ENCODE measurements at regions not wholly inside any gene's neighbourhood (a gene's known extent, or its start where the extent isn't known, plus 50 kb on each side); places are given as distances from the start of the nearest gene placed in this dataset.
"Not testable (repeated sequence)": the region's sequence is repeated elsewhere in the genome, so short reads cannot be mapped to it uniquely, and the experiment has no call there.

DNA sequence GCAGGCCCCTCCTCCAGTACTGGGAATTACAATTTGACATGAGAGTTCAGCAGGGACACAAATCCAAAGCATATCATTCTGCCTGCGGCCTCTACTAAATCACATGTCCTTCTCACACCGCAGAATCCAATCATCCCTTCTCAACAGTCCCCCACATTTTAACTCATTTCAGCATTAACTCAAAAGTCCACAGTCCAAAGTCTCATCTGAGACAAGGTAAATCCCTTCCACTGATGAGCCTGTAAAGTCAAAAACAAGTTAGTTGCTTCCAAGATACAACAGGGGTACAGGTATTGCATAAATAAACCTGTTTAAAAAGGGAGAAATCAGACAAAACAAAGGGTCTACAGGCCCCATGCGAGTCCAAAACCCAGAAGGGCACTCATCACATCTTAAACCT is 64.0 kb downstream of the EBNA1BP2 start:
- DNase-seq (ENCODE audit: low read depth in 2 of 2) = no peak

DNA sequence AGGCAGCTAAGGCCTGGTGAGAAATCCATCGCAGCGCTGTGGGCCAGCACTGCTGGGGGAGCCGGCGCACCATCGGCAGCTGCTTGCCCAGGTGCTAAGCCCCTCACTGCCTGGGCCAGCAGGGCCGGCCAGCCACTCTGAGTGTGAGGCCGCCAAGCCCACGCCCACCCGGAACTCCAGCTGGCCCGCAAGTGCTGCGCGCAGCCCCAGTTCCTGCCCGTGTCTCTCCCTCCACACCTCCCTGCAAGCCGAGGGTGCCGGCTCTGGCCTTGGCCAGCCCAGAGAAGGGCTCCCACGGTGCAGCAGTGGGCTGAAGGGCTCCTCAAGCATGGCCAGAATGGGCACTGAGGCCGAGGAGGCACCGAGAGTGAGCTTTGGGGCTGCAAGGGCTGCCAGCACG is 64.4 kb downstream of the EBNA1BP2 start:
- DNase-seq (ENCODE audit: low read depth in 2 of 2) = no peak

DNA sequence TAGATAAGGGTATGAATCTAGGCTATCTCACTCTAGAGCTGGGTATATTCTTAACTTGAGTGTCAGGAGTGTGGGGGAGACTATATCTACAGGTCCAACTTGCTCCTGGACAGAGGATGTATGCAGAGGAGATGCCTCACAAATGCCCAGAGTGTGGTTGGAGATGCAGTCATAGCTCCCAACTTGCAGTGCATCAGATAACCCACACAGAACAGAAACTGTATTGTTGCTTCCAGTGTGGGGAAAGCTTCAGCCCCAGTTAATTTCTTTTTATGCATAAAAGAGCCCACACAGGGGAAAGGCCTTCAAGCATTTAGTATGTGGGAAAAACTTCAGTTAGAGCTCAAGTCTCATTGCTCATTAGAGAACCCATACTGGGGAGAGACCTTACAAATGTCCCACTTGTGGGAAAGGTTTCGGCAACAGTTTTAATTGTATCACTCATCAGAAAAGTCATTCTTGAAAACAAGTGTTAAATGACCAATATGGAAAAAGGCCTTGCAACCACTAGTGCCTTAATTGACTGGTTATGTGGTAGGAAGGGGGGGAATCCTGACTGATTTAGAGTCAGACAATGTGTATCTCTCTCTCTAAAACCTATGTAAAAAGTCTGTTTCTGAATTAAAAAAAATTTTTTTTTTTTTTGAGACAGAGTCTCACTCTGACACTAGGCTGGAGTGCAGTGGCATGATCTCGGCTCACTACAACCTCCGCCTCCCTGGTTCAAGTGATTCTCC is 67.9 kb downstream of the EBNA1BP2 start:
- DNase-seq (ENCODE audit: low read depth in 2 of 2) = no peak

DNA sequence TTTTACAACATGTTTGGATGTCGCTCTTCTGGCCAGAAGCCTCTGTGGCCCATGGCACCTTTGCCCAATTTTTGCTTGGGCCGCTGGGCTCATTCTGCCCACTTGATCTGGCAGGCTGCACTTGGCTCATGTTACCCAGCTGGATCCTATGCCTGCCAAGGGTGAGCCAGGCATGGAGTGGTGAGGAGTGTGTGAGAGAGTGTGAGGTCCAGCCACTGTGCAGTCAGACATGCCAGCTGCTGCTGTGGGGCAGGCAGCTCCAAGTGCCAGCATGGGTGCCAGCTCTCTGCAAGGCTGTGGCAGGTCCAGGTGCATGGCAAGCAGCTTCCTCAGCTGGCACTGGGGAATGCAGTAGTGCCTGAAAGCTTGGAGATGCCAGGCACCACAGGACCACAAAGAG is 71.0 kb downstream of the EBNA1BP2 start:
- no peak for DNase-seq (ENCODE audit: low read depth in 2 of 2)

DNA sequence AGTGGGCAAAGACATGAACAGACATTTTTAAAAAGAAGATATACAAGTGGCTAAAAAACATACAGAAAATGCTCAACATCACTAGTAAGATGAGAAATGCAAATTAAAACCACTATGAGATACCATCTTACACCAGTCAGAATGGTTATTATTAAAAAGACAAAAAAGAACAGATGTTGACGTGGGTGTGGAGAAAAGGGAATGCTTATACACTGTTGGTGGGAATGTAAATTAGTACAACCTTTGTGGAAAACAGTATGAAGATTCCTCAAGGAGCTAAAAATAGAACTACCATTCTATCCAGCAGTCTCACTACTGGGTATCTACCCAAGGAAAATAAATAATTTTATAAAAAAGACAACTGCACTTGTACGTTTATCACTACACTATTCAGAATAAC is 73.9 kb downstream of the EBNA1BP2 start:
- DNase-seq (ENCODE audit: low read depth in 2 of 2) = no peak

DNA sequence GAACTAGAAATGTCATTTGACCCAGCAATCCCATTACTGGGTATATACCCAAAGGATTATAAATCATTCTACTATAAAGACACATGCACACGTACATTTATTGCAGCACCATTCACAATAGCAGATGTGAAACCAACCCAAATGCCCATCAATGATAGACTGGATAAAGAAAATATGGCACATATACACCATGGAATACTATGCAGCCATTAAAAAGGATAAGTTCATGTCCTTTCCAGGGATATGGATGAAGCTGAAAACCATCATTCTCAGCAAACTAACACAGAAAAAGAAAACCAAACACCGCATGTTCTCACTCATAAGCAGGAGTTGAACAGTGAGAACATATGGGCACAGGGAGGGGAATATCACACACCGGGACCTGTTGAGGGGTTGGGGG is 75.6 kb downstream of the EBNA1BP2 start:
- DNase-seq (ENCODE audit: low read depth in 2 of 2) = not testable (repeated sequence)

DNA sequence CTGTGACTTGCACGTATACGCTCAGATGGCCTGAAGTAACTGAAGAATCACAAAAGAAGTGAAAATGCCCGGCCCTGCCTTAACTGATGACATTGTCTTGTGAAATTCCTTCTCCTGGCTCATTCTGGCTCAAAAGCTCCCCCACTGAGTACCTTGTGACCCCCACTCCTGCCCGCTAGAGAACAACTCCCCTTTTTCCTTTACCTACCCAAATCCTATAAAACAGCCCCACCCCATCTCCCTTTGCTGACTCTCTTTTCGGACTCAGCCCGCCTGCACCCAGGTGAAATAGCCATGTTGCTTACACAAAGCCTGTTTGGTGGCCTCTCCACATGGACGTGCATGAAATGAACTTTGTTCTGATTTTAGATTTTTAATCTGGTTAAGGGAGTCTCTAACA is 81.3 kb downstream of the EBNA1BP2 start:
- DNase-seq (ENCODE audit: low read depth in 2 of 2) = not testable (repeated sequence)

DNA sequence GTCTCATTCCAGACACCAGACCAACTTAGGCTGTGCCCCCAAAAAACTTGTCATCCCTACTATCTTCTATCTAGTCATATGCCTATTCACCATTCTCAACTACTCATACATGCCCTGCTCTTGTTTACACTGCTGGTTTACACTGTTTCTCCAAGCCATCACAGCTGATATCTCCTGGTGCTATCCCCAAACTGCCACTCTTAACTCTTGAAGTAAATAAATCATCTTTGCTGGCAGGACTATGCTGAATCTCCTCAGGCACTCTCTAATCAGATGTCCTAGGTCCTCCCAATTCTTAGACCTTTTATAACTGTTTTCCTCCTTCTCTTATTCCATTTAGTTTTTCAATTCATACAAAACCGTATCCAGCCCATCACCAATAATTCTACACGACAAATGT is 81.9 kb downstream of the EBNA1BP2 start:
- not testable (repeated sequence) for DNase-seq (ENCODE audit: low read depth in 2 of 2)

DNA sequence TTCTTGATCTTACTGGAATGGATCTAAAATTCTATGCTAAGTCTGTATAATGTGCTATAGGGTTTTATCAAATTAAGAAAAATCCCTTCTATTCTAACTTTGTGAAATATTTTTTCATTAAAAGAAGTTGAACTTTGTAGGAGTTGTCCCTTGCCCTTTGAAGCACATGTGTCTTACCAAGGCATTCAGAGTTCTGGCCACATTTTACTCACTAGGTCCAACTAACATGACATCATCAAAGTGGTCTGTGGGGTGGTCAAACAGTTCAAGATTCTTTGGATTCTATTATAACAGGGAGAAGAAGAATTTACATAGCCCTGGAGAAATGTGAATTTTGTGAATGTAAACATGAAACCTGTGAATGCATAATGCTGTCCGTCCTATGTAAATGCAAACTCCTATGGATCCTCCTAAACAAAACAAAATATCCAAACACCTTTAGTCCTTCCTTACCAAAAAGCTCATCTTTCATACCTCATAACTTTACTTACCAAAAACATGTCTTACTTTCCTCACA is 88.7 kb downstream of the EBNA1BP2 start:
- DNase-seq (ENCODE audit: low read depth in 2 of 2) = no peak

DNA sequence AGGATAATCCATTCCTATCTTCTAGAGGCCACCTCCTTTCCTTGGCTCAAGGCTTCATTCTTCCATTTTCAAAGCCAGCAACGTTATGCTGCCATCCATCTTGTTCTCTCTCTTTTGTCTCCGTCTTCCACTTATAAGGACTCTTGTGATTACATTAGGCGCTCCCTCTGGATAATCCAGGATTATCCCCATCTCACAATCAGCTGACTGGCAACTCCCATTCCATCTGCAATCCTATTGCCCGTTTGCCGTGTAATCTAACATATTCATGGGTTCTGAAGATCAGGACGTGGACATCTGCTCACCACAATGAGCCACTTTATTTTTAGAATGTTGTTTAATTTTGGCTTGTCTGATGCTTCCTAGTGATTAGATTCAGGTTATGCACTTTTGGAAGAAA is 89.3 kb downstream of the EBNA1BP2 start:
- no peak for DNase-seq (ENCODE audit: low read depth in 2 of 2)

DNA sequence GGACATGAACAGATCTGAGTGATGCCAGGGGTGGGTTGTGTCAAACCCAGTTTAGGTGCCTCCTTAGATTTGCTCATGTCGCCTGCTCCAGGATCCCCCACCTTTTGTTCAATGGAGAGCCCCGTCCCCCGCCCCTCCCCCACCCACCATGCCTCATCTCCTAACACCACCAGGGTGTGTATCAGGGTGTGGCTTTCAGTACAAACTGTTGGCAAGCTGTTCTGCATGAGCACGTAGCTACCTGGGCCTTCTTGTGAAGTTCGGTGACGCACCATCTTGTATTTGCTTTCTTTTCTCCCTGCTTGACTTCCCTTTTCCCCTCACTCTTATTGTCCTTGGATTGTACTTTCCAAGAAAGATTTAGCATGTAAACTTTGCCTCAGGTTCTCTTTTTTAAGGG is 94.8 kb downstream of the EBNA1BP2 start:
- no peak for DNase-seq (ENCODE audit: low read depth in 2 of 2)

DNA sequence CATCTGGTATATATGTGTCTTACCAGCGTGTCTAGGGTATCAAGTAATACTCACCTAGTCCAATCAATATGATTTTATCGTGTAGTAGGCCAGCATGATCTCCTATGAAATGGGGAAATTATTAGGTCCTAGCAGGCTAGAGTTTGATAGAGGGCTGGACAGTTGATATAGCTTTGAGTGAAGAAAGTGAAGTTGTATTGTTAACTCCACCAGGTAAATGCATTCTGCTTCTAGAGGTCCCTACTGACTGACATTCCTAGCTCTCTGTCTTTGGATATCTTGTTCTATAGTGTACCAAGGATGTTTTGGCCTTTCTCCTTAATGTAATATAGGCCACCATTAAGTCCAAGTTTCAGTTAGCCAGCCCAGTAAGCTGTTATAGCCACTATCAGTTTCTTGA is 97.4 kb downstream of the EBNA1BP2 start:
- DNase-seq (ENCODE audit: low read depth in 2 of 2) = no peak

DNA sequence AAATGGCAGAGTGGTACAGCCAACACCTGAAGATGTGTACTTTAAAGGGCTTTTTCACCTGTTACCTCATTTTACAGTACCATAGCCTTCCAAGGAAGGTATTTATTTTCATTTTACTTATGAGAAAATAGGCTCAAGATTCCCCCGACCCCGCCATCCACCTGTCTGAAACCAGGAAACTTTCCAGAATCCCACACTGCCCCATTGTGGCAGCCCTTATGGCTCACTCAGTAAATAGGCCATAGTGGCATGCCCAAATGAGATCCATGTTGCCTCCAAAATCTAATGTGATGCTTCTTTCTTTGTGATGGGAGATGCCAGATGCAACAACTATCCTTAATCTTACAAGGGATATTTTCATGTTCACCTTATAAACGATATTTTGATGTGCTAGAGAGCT is 97.8 kb downstream of the EBNA1BP2 start:
- no peak for DNase-seq (ENCODE audit: low read depth in 2 of 2)

DNA sequence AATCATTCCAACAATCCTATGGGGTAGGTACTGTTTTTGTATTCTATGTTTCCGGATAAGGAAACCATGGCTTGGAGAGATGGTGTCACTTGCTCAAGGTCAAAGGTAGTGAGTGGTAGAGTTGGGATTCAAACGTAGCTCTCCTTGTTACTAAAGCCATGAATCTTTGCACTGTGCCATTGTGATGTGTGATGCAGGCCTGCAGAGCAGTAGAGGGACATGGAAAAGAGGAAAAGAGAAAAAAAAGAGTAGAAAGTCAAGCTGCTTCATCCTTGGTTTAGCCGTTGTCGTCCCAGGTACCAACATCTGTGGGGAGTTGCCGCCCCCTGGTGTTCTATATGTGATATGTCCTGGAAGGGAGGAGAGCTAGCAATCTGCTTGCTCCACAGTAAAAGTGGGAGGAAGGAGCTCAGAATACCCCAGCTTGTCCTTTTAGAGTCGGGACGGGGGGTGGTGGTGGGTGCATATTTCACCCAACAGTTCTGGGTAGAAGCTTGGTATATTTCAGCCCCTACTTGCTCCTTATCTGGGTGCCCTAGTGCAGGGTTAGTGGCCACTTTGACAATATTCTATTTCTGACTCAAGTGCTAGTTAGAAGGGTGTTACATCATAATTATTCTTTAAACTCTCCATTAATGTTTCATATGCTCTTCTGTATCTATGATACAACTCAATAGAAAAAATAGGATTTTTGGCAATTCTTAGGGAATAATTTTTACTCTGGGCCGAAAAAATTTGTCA is 98.4 kb downstream of the EBNA1BP2 start:
- peak in 1 of 2 experiments; percentile 29 for DNase-seq (ENCODE audit: low read depth in 2 of 2)

DNA sequence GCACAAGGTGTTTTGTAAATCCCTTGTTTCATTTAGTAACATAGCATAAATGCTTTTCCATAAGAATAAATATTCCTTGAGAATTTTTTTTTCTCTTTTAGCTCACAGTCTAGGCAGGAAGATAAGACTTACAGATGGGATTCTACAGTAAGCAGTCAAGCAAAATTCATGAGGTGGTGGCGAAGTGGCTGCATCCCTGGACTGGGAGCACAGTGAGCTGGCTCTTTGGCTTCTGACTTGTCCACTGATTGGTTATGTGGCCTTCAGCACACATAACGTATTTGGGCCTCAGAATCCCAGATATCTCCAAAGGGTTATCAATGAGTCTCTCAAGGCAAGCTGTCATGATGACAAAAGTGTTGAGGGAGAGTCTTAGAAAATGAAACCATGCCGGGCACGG is 99.8 kb downstream of the EBNA1BP2 start:
- no peak for DNase-seq (ENCODE audit: low read depth in 2 of 2)

DNA sequence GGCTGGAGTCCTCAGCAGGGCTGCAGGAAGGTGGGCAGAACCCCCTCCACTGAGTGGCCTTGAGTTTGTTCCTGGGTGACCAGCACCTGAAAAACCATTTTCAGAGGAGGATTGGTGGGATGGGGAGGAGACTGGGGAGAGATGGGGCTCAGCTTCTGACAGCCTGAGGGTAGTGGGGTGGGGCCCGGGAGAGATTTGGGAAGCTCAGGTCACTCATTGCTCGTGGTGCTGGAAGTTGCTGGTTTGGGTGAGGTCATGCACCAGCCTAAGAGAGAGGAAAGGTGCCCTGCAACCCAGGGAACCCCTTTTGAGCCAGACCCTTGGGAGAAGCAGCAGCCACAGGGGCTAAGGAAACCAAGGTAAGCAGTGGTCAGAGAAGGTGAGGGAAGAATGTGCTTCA is 100.8 kb downstream of the EBNA1BP2 start:
- DNase-seq (ENCODE audit: low read depth in 2 of 2) = no peak

DNA sequence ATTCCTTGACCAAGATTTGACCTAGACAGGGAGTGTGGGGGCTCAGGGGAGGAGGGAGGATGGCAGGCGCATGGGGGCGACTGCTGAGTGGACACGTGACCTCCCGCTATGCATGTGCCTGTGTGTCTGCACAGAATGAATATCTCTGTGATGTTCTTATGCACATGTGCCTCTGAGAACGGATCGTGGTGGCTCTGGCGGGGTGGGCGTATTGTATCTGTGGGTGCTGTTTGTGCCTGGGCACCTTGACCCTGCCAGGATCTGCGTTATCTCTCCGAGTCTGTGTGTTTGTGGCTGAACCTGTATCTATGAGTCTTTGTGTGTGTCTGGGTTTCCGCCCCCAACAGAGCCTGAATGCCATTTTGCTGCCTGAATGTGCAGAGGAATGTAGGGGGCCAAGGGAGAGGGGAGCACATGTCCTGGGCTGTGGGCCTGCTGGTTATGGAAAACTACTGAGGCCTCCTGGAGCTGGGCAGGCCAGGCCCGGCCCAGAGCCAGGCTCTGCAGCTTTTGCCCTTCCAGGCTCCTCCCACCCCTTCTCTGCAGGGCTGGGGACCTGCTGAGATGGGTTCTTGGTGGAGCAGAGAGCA is 102.5 kb downstream of the EBNA1BP2 start:
- DNase-seq (ENCODE audit: low read depth in 2 of 2) = no peak

DNA sequence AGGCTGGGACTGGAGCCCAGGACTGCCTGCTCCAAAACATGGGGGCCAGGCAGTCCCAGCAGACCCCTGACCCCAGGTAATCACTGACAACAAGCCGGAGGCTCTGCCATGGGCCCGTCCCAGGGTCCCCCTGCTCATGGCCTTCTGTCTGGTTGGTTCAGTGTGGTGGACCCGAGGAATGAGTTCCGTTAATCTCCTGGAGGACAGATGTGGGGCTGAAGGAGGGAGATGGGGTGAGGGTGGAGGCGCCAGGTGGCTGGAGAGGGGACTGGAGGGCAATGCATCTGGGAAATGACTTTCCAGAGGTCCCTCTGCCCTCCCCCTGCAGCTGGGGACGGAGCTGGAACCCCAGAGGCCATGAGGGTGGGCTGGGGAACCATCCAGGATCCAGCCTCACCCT is 103.2 kb downstream of the EBNA1BP2 start:
- DNase-seq (ENCODE audit: low read depth in 2 of 2) = no peak

DNA sequence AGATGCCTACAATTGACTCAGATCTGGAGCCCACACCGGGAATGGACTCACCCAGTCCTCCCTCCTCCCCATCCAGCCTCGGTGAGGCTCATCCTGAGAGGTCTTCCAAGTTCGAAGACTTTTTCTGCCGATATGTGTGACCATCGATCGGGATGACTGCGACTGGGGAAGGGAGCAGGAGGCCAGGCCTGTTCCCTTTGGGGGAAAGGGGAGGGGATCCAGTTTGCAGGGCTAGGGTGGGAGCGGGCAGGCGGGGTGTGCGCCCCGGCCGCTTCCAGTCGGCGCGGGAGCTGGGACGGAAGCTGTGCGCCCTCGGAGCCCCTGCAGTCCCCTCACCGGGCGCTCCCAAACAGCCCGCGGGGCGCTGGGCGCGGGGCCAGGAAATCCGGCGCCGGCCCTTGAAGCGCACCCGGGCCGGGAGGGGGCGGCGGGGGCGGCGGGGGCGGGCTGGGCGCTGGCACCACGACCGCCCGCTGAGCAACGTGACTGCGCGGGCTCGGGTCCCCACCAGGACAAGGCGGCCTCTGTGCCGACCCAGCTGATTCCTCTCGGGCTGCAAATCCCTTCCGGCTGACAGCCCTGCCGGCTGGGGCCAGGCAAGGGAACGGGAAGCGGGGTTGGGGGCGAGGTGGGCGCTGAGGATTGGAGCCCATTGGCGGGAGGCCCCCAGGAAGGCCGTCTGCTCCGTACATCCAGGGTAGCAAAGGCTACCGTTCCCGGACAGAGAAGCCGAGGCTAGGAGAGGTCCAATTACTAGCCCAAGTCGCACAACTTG is 103.9 kb downstream of the EBNA1BP2 start:
- no peak for DNase-seq (ENCODE audit: low read depth in 2 of 2)

DNA sequence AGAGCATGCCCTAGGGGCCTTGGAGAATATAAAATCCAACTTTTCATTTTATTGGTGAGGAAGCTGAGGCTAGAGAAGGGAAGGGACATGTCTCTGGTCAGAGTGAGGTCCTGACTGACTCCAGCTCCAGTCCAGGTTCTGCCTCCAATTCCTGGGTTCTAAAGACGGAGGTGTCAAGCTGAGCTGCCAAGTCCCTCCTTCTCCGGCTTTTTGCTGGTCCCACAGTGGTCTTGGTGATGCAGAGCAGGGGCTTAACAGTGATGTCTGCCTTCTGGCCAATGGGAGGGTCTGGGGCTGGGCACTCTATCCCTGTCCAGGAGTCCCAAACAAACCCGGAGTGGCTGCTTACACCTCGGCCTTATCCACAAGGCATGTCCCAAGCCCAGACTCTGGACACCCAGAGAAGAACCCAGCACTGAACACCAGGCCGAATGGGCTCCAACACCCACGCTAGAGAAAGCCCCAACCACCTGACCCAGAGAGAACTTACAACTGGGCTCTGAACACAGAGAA is 104.8 kb downstream of the EBNA1BP2 start:
- DNase-seq (ENCODE audit: low read depth in 2 of 2) = no peak

DNA sequence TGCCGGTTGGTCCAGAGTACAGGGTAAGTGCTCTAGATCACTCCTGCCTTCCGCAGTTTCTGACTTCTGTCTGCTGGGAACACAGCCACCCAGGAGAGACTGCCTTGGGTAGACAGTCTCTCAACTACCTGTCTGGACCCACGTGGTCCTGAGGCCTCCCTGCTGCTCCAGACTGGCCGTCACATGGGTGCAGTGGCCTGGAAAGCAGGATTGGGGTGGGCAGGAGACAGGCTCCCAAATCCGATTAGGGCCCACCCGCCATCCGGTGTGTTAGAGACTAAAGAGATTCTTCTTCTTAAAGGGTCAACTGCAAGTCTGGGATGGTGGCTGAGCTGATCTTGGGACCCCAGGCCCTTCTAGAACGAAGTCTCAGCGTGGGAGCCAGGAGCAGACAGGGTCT is 105.5 kb downstream of the EBNA1BP2 start:
- DNase-seq (ENCODE audit: low read depth in 2 of 2) = no peak

Measured in fibroblast of skin of left biceps (primary cell).